Endothelial cell of umbilical vein (primary cell): ENCODE measurements at regions not wholly inside any gene's neighbourhood (a gene's known extent, or its start where the extent isn't known, plus 50 kb on each side); places are given as distances from the start of the nearest gene placed in this dataset.

Experiments used
- BruUV-seq: library from RNA; stranded (reverse); fragments of 400-500 nt; replicated peaks from 2 replicates; lab custom pipeline; 2021; lab: Mats Ljungman, UMichigan
- CTCF ChIA-PET: fragments of 300-600, 350-600 bp; sonication (Branson Sonifier 250); formaldehyde crosslinking; loops from one replicate; lab custom pipeline; 2021; ENCODE audit warnings: antibody characterized with exemption, inconsistent platforms; lab: Charles Lee
- POLR2A ChIA-PET: fragments of 300-600, 350-600 bp; sonication (Branson Sonifier 250); formaldehyde crosslinking; loops from one replicate; lab custom pipeline; 2021; ENCODE audit warnings: antibody characterized with exemption, inconsistent platforms; lab: Charles Lee
- DNase-seq: peaks from one replicate; pipeline ENCODE4 v3.0.0-alpha.2; 2011; ENCODE audit warnings: low read depth, low spot score
- FAIRE-seq: peaks from 2 replicates; lab custom pipeline; 2011; peaks lifted over from hg19 to GRCh38; lab: Jason Lieb, UNC
- H2AFZ ChIP-seq: 2 replicates; pipeline ENCODE4 v1.6.0; 2012; ENCODE audit warnings: low read depth, low read length, control low read depth, inconsistent platforms
- H3K27ac ChIP-seq: 2 replicates; pipeline ENCODE4 v1.5.1; 2011; ENCODE audit warnings: low read depth, mild to moderate bottlenecking, control low read depth, low read length, moderate library complexity; ENCODE audit not compliant: insufficient read depth
- H3K27me3 ChIP-seq, 2 experiments: 2 replicates each; pipeline versions ENCODE4 v1.6.0 to v1.6.1; 2011; ENCODE audit warnings: low read length in 2 of 2, mixed read lengths in 1 of 2; ENCODE audit not compliant: control insufficient read depth in 2 of 2, insufficient read depth in 2 of 2
- H3K36me3 ChIP-seq, 2 experiments: 2 replicates in 1 of 2; 3 replicates in 1 of 2; pipeline ENCODE4 v1.5.1; 2011; ENCODE audit warnings: low read length in 2 of 2, mild to moderate bottlenecking in 1 of 2, moderate library complexity in 1 of 2; ENCODE audit not compliant: control insufficient read depth in 2 of 2, insufficient read depth in 2 of 2; ENCODE audit errors: extremely low read depth in 1 of 2
- H3K4me1 ChIP-seq: 3 replicates; pipeline ENCODE4 v1.5.1; 2011; ENCODE audit warnings: mild to moderate bottlenecking, low read length; ENCODE audit not compliant: control insufficient read depth, insufficient read depth; ENCODE audit errors: extremely low read depth
- H3K4me2 ChIP-seq: 2 replicates; pipeline ENCODE4 v1.6.1; 2011; ENCODE audit warnings: low read length, control low read depth, mixed read lengths; ENCODE audit not compliant: insufficient read depth
- H3K4me3 ChIP-seq, 3 experiments: fragments of 200-600 bp in 1 of 3; sonication (generic), shearing (Covaris generic) in 1 of 3; replicated peaks in 1 of 3; 2 replicates each; pipeline ENCODE4 v1.5.1; 2011 to 2016; ENCODE audit warnings: control low read depth in 3 of 3, low read length in 3 of 3, mild to moderate bottlenecking in 2 of 3, inconsistent platforms in 1 of 3, low read depth in 1 of 3, moderate library complexity in 1 of 3; ENCODE audit not compliant: insufficient read depth in 1 of 3
- H3K79me2 ChIP-seq: 2 replicates; pipeline ENCODE4 v1.6.0; 2012; ENCODE audit warnings: low read length, inconsistent platforms; ENCODE audit not compliant: control insufficient read depth, insufficient read depth
- H3K9ac ChIP-seq: replicated peaks from 2 replicates; pipeline ENCODE3; 2011; ENCODE audit warnings: low read length, control low read depth; ENCODE audit not compliant: insufficient read depth; ENCODE audit errors: extremely low read depth
- H3K9me1 ChIP-seq: replicated peaks from 3 replicates; pipeline ENCODE4 v1.6.0; 2011; ENCODE audit warnings: mild to moderate bottlenecking, low read length; ENCODE audit not compliant: control insufficient read depth, insufficient read depth; ENCODE audit errors: extremely low read depth
- H3K9me3 ChIP-seq: replicated peaks from 2 replicates; pipeline ENCODE4 v1.5.1; 2012; ENCODE audit warnings: low read length, inconsistent platforms; ENCODE audit not compliant: control insufficient read depth, insufficient read depth
- H4K20me1 ChIP-seq: replicated peaks from 2 replicates; pipeline ENCODE3; 2011; ENCODE audit warnings: mild to moderate bottlenecking, low read length; ENCODE audit not compliant: control insufficient read depth, insufficient read depth; ENCODE audit errors: extremely low read depth
- EZH2 ChIP-seq: IDR thresholded peaks from 2 replicates; pipeline ENCODE4 v1.6.1; 2012; ENCODE audit warnings: borderline replicate concordance, low read depth, mild to moderate bottlenecking, moderate library complexity, low read length, inconsistent platforms; ENCODE audit not compliant: severe bottlenecking
- FOS ChIP-seq: IDR thresholded peaks from 2 replicates; pipeline ENCODE4 v1.6.1; 2011; ENCODE audit warnings: mild to moderate bottlenecking, low read length, moderate library complexity, borderline replicate concordance; ENCODE audit not compliant: insufficient read depth
- GATA2 ChIP-seq: IDR thresholded peaks from 2 replicates; pipeline ENCODE4 v1.7.0; 2011; ENCODE audit warnings: low read depth, mild to moderate bottlenecking, moderate library complexity, mixed read lengths, low read length; ENCODE audit not compliant: insufficient read length, insufficient read depth
- JUN ChIP-seq: IDR thresholded peaks from 2 replicates; pipeline ENCODE4 v1.6.1; 2011; ENCODE audit warnings: borderline replicate concordance, low read depth; ENCODE audit not compliant: insufficient read length, insufficient read depth
- MAX ChIP-seq: IDR thresholded peaks from 2 replicates; pipeline ENCODE4 v1.6.1; 2011; ENCODE audit not compliant: insufficient read depth, insufficient read length
- MYC ChIP-seq: IDR thresholded peaks from one replicate; pipeline ENCODE4 v1.6.1; 2011; ENCODE audit warnings: mild to moderate bottlenecking, low read depth, low read length
- POLR2A ChIP-seq: IDR thresholded peaks from 2 replicates; pipeline ENCODE4 v1.6.1; 2012; ENCODE audit warnings: low read depth, mild to moderate bottlenecking, control low read depth, low read length
- POLR2AphosphoS5 ChIP-seq: IDR thresholded peaks from 2 replicates; pipeline ENCODE4 v1.6.1; 2012; ENCODE audit warnings: low read depth, mild to moderate bottlenecking, control low read depth, low read length, moderate library complexity; ENCODE audit not compliant: insufficient read depth
- dilution Hi-C: fragments of 300-500 bp; cut with MboI; formaldehyde crosslinking; loops from one replicate; pipeline ENCODE4 v1.15.0; 2019; ENCODE audit warnings: low sequenced_read_pairs; ENCODE audit not compliant: extremely low pct_ligation_motif_present
- intact Hi-C: fragments of 100-400 bp; cut with micrococcal nuclease; formaldehyde crosslinking; loops from one replicate; pipeline ENCODE4 v1.10.0; 2022
- TF ChIP-seq, protein P1 (sequence below), 2 donors: IDR thresholded peaks; 1 replicate in 1 of 2; 2 replicates in 1 of 2; pipeline ENCODE4 v1.5.1; 2011; ENCODE audit warnings: low read length in 2 of 2, mild to moderate bottlenecking in 2 of 2, moderate library complexity in 2 of 2, control low read depth in 1 of 2, inconsistent platforms in 1 of 2, low read depth in 1 of 2; ENCODE audit not compliant: insufficient read depth in 1 of 2; ENCODE audit errors: extremely low read depth in 1 of 2

DNA sequence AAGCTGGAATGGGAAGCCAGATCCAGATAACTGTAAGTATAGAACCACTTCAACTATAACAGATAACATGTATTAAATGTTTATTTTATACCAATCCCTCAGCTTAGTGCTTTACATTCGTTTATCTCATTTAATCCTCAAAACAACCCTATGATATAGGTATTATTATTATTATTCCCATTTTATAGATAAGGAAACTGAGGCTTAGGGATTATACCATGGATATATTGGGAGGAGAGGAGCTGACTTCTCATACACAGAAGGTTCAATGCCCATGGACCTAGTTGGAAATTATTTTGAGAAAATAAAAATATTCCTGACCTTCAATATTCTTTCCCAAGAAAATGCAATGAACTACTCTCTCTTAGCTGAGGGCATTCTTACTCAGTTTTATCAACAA is 140.4 kb upstream of the C11orf58 start:
- H3K9ac ChIP-seq: no peak overlapping the region
- no peak overlapping the region for H3K4me3 ChIP-seq
- ChIA-PET CTCF (no interaction called here), POLR2A (no interaction called here)
- no peak overlapping the region for H2AFZ ChIP-seq
- no peaks in the 10 kb centered on the region for H4K20me1 ChIP-seq
- TF ChIP-seq FOS (no peak), POLR2A (no peak), MYC (no peak), GATA2 (no peak), EZH2 (no peak), JUN (no peak), MAX (no peak), POLR2AphosphoS5 (no peak)
- TF ChIP-seq, protein P1, sequence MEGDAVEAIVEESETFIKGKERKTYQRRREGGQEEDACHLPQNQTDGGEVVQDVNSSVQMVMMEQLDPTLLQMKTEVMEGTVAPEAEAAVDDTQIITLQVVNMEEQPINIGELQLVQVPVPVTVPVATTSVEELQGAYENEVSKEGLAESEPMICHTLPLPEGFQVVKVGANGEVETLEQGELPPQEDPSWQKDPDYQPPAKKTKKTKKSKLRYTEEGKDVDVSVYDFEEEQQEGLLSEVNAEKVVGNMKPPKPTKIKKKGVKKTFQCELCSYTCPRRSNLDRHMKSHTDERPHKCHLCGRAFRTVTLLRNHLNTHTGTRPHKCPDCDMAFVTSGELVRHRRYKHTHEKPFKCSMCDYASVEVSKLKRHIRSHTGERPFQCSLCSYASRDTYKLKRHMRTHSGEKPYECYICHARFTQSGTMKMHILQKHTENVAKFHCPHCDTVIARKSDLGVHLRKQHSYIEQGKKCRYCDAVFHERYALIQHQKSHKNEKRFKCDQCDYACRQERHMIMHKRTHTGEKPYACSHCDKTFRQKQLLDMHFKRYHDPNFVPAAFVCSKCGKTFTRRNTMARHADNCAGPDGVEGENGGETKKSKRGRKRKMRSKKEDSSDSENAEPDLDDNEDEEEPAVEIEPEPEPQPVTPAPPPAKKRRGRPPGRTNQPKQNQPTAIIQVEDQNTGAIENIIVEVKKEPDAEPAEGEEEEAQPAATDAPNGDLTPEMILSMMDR (IDR thresholded peaks at IDR 0.05; ENCODE audit: extremely low read depth in 1 of 2, insufficient read depth in 1 of 2, low read depth in 1 of 2, low read length in 2 of 2): no peak
- dilution Hi-C loops: no loop called here
- no peak for FAIRE-seq
- no peak overlapping the region for H3K27ac ChIP-seq
- no peaks in the 10 kb centered on the region for H3K36me3 ChIP-seq
- no peaks in the 10 kb centered on the region for H3K79me2 ChIP-seq
- no TSS peak for BruUV-seq
- no peaks in the 10 kb centered on the region for H3K9me3 ChIP-seq
- H3K9me1 ChIP-seq: peaks cover 2% of the 10 kb centered on the region
- no peak for DNase-seq
- intact Hi-C loops: no loop called here
- no peaks in the 10 kb centered on the region for H3K4me1 ChIP-seq
- H3K27me3 ChIP-seq: peaks cover 0 to 2% of the 10 kb centered on the region in 2 experiments
- H3K4me2 ChIP-seq: no peak overlapping the region
